Activated CD8-positive, alpha-beta memory T cell treated with anti-CD3 and anti-CD28 coated beads, Interleukin-2, amount 50 U/mL, for 48 hours (primary cell): ENCODE measurements at regions not wholly inside any gene's neighbourhood (a gene's known extent, or its start where the extent isn't known, plus 50 kb on each side); places are given as distances from the start of the nearest gene placed in this dataset.

ENCODE experiments used
- DNase-seq: peaks from one replicate; pipeline ENCODE4 v3.0.0-alpha.2; 2020

GRCh38 chr1:58978096-58978495, 194.2 kb upstream of the JUN start:
- no peak for DNase-seq

GRCh38 chr1:58979086-58979485, 195.2 kb upstream of the JUN start:
- DNase-seq, result no peak

- no peak for DNase-seq
Observed at GRCh38 chr1:58979677-58980076, 195.8 kb upstream of the JUN start.

GRCh38 chr1:58981392-58981791, 197.5 kb upstream of the JUN start:
- DNase-seq, result no peak

GRCh38 chr1:58982259-58982998, 198.6 kb upstream of the JUN start:
- DNase-seq, result no peak

GRCh38 chr1:58983162-58983561, 199.3 kb upstream of the JUN start:
- no peak for DNase-seq

GRCh38 chr1:58983633-58984245, 199.9 kb upstream of the JUN start:
- DNase-seq, result no peak

GRCh38 chr1:58986996-58987767, 203.3 kb upstream of the JUN start:
- no peak for DNase-seq

- no peak for DNase-seq
Observed at GRCh38 chr1:58988752-58989151, 204.9 kb upstream of the JUN start.

GRCh38 chr1:58989845-58990244, 206.0 kb upstream of the JUN start:
- no peak for DNase-seq

GRCh38 chr1:58991305-58991704, 207.5 kb upstream of the JUN start:
- DNase-seq, result no peak

- DNase-seq, result no peak
Observed at GRCh38 chr1:58992643-58993042, 208.8 kb upstream of the JUN start.

- DNase-seq, result no peak
Observed at GRCh38 chr1:58993403-58993802, 209.6 kb upstream of the JUN start.

GRCh38 chr1:58994664-58995063, 210.8 kb upstream of the JUN start:
- DNase-seq, result no peak

- DNase-seq, result no peak
Observed at GRCh38 chr1:58996341-58997059, 212.7 kb upstream of the JUN start.

GRCh38 chr1:58997060-58997411, 213.2 kb upstream of the JUN start:
- no peak for DNase-seq

- no peak for DNase-seq
Observed at GRCh38 chr1:58997637-58998036, 213.8 kb upstream of the JUN start.

GRCh38 chr1:58999676-59000075, 215.8 kb upstream of the JUN start:
- no peak for DNase-seq

- DNase-seq, result no peak
Observed at GRCh38 chr1:59004755-59005154, 220.9 kb upstream of the JUN start.

- DNase-seq, result no peak
Observed at GRCh38 chr1:59005491-59006288, 221.8 kb upstream of the JUN start.

GRCh38 chr1:59006289-59006658, 222.4 kb upstream of the JUN start:
- DNase-seq, result no peak

GRCh38 chr1:59006932-59007331, 223.1 kb upstream of the JUN start:
- no peak for DNase-seq

- DNase-seq, result no peak
Observed at GRCh38 chr1:59007429-59007819, 223.6 kb upstream of the JUN start.
